ENCODE measurements at regions not wholly inside any gene's neighbourhood (a gene's known extent, or its start where the extent isn't known, plus 50 kb on each side); places are given as distances from the start of the nearest gene placed in this dataset.

GRCh38 chr2:6692819-6693218 lies 172.9 kb downstream of the CMPK2 start:
- no peak for DNase-seq

DNA sequence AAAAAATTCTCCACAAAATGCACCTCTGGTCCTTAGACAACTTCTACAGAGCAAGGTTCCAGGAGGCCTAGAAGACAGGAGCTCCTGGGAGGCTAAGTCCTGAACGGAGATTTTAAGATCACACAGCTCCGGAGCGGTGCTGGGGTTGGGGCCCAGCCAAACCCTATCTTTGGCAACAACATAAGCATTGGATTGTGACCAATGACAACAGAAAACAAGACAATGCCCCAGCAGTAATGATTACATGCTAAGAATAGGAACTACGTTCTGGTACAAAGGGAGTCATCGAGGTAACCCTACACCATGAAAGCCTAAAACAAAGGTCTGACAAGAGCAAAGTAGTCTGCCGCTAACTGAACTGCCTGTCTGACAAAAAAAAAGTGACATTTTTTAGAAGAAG lies 171.2 kb downstream of the CMPK2 start:
- no peak for DNase-seq

DNA sequence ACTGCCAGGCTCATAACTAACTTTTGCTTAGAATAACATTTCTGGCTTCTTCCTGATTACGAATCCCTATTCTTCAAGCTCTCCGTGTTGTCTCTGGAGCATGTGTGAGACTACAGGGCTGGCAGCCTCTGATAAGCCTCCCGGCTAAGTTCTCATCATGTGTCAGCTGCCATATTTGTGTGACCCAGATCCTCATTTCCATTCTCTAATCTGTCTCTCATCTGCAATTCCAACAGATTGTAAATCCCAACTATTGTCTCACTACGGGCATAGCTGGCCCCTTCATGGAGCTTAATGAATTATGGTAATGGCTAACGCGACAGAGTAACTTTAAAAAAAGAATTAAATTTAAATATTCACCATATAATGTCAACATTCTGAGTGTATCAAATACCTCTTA lies 165.4 kb downstream of the CMPK2 start:
- DNase-seq = no peak

GRCh38 chr2:6704077-6704476 lies 161.6 kb downstream of the CMPK2 start:
- DNase-seq = no peak

DNA sequence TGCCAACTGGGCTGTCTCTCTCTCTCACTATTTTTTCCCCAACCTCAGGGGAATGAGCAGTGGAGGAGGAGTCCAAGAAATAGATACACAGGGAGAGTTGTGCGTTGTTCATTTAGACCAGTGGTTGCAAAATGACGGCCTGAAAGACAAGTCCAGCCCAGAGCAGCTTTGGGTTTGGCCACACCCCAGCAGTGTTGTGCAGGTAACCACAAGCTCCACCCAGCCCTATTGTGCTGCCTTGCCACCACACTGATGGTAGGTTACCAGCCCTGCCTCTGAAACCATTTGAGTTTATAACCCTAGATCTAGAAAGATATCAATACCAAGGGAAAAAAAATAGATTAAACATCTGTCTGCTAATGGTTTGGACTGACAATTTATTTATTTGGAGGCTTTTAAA lies 144.3 kb downstream of the CMPK2 start:
- DNase-seq = no peak

DNA sequence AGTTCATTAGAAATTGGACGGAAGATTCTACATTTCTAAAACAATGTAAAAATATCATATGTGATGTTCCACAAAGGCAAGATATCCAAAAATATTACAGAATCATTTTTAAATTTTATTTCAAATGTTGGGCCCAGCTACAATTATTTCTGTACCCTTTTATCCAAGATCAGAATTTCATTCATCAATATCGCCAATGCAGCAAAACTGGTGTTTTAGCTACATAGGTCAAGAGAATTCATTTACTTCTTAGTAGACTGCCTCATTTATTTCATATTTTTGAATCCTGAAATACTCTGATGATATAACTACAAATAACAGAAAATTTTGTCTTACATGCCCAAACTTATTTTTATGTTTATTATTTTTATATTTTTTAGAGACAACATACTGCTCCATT lies 143.1 kb downstream of the CMPK2 start:
- DNase-seq = no peak

DNA sequence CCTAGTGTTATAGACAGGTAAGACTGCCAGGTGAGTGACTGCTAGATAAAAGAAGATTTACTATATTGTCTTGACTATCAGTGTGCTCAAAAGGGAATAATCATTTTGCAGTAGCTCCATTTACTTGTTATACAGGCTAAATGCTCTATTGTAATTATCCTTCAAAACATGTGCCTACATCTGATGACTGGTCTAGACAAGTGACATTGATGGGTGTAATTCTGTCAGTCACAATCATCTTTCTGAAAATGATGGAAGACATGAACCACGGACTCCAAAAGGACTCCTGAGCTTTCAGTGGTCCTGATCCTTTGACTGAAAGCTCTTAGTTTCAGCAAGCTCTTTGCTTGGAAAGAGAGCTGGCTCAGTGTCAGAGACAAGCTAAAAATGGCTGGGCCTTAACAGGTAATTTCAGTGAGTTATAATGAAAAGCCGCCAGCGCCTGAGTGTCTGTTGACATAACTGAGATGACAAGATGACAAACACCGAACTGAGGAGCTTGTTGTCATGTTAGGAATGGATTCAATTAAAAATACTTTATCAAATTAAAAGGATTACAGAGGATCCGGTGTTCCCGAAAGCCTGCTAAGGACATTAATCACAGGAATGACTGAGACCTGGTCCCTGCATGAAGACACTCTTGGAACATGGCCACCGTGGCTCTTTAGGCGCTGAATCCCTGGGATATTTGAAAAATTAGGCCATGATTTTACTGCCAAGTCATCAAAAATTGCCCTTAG lies 141.7 kb downstream of the CMPK2 start:
- no peak for DNase-seq

GRCh38 chr2:6724605-6725140 lies 141.0 kb downstream of the CMPK2 start:
- no peak for DNase-seq

- no peak for DNase-seq
These were observed 137.6 kb downstream of the CMPK2 start for GRCh38 chr2:6728156-6728555.

DNA sequence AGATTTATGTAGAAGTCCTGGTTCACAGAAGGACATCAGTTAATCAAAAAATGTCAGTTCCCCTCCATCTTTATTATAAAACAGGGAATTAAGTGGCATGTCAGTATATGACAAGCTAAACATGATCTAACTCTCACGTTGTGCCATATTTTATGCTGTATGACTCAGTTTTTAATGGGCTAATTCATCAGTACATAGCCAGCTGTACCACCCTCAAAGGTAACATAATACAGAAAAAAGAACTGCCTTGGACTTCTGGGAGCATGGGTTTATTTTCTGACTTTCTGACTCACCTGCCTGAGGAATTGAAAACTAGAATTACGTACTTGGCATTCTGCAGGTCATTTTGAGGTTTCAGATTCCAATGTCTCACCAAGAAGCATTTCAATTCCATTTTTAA lies 135.7 kb downstream of the CMPK2 start:
- no peak for DNase-seq

GRCh38 chr2:6730649-6731532 lies 134.8 kb downstream of the CMPK2 start:
- no peak for DNase-seq

- no peak for DNase-seq
These were observed 126.2 kb downstream of the CMPK2 start for GRCh38 chr2:6739547-6739946.

GRCh38 chr2:6741229-6741628 lies 124.5 kb downstream of the CMPK2 start:
- DNase-seq = no peak

GRCh38 chr2:6744038-6744437 lies 121.7 kb downstream of the CMPK2 start:
- no peak for DNase-seq

- no peak for DNase-seq
These were observed 118.3 kb downstream of the CMPK2 start for GRCh38 chr2:6747433-6747832.

DNA sequence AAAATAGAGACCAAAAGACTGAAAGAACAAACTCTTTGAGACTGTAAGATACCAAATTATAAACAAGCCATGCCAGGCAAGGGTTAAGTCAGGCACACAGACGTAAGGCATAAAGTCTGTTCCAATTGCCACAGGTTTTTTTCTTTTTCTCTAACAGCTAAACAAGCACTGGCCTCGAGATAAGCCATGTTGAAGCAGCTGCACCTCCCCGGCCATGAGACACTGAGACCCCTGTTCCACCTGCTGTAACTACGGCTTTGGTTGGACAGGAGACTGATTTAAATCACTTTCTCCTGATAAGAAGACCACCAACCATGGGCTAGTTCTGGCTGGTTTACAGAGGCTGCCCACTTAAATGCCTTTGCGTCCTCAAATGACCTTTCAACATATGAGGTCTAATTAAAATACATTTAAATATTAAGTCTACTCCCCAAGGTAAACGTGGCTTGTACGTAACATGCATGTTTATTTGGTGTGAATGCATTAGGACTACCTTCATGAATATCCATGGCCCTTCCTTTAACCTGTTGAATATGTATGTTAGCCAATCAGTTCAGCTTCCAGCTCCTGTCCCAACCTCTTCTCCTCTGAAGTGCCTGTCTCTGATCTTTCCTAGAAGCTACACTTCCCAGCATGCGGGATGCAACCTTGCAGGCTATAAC lies 117.2 kb downstream of the CMPK2 start:
- no peak for DNase-seq

DNA sequence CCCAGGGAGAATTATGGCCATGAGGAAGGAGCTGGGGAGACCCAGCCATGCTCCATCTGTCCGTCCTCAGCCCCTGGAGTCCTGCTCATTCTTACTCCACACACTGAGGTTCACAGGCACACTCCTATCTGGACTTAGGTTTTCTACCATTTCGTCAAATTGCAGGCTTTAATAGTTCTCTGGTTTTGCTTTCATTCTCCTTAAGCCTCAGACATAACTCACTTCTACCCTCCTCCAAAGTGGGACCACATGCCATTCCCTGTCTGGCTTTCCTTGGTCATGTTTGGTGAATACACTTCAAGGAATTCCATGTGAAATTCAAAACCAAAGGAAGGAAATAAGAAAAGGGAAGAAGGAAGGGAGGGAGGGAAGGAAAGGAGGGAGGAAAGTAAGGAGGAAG lies 115.7 kb downstream of the CMPK2 start:
- no peak for DNase-seq

DNA sequence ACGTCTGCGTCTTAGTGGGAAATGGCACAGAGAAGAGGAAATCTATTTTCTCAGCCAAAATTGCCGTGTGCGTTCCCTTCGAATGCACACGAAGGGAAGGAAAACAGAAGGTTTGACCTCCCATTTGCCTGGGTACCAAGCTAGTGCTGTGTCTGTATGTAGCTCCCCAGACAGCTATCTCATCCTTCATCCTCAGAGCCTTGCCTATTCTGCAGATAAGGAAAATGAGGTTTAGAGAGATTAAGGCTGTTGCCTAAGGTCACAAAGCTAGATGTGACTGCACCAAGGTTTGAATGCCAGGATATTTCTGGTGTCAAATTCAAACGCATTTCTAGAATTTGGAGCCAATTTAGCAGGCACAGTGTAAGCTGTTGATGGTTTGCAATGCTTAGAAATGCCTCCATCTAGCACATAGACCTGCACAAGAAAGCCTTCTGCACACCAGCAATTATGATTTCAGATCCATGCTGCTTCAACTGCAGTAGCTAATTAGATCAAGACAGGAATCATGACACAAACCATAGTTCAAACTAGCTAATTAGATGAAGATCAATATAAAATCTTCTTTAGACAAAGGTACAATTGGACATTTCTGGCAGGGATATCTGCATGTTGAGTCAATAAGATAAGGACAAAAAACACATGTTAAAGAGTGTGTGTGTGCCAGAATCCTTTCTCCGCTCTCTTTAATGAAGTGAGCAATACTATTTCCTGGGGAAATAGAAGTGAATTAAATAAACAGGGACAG lies 115.1 kb downstream of the CMPK2 start:
- no peak for DNase-seq

- DNase-seq = no peak
These were observed 111.3 kb downstream of the CMPK2 start for GRCh38 chr2:6754419-6754818.

DNA sequence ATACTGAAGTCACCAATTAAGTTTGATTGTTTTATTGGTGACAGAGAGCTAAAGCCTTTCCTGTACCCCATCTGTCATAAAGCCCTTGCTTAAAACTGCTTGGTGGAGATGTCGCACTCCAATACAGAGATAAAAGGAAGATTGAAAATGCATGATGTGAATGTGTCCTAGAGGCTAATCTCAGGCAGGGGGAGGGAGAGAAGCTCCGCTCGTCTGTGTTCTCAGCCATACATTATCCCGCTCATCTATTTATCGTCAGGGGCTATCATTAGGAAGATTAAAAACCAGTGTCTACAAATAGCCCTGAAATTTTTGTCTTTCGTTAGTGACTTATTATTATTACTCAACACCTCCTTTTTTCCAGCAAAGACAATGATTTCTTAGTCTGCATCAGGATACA lies 110.3 kb downstream of the CMPK2 start:
- no peak for DNase-seq

- DNase-seq = no peak
These were observed 108.5 kb downstream of the CMPK2 start for GRCh38 chr2:6757215-6757614.

GRCh38 chr2:6759689-6760088 lies 106.0 kb downstream of the CMPK2 start:
- DNase-seq = no peak

DNA sequence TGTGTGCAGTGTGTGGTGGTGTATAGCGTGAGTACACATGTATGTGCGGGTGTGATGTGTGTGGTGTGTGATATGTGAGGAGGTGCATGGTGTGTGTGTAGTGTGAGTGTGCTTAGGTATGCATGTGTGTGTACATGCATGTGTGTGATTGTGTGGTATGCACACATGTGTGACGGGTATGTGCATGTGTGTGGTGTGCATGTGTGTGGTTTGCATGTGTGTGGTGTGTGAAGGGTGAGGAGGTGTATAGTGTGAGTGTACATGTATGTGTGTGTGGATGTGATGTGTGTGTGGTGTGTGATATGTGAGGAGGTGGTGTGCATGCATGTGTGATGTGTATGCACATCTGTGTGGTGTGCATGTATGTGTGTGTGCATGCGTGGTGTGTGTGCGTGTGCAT lies 105.6 kb downstream of the CMPK2 start:
- no peak for DNase-seq
